K562 (cell line): ENCODE measurements at regions not wholly inside any gene's neighbourhood (a gene's known extent, or its start where the extent isn't known, plus 50 kb on each side); places are given as distances from the start of the nearest gene placed in this dataset.

Experiments
- EHMT2 ChIP-seq: fragments of 450-650 bp; IDR thresholded peaks from 2 replicates; pipeline ENCODE4 v1.6.1; 2018; ENCODE audit warnings: antibody characterized with exemption
- HEY1 ChIP-seq: fragments of 250-450 bp; sonication (Bioruptor Pico); IDR thresholded peaks from 2 replicates; pipeline ENCODE4 v1.5.0; 2020; ENCODE audit warnings: mild to moderate bottlenecking, moderate library complexity, borderline replicate concordance
- HLTF ChIP-seq: fragments of 450-650 bp; IDR thresholded peaks from 2 replicates; pipeline ENCODE4 v1.6.1; 2016
- HMGXB4 ChIP-seq: sonication (generic); formaldehyde crosslinking; IDR thresholded peaks from 2 replicates; pipeline ENCODE4 v1.8.1; 2023; ENCODE audit warnings: mild to moderate bottlenecking, missing genetic modification reagents
- HOXB6 ChIP-seq: fragments of 250-450 bp; sonication (Bioruptor Pico); IDR thresholded peaks from 2 replicates; pipeline ENCODE4 v1.5.1; 2022; ENCODE audit warnings: mild to moderate bottlenecking, borderline replicate concordance
- IRF9 ChIP-seq: fragments of 450-650 bp; IDR thresholded peaks from 2 replicates; pipeline ENCODE4 v1.6.1; 2016; ENCODE audit warnings: missing biosample characterization, missing genetic modification characterization
- MAFK ChIP-seq: IDR thresholded peaks from 2 replicates; pipeline ENCODE4 v1.6.1; 2011; ENCODE audit warnings: low read length, improper control_type of control experiment
- MYC ChIP-seq, 2 experiments: fragments of 250-450 bp in 1 of 2; sonication (Bioruptor Pico) in 1 of 2; IDR thresholded peaks; 2 replicates each; pipeline versions ENCODE4 v1.5.1 to v1.6.1; 2012 to 2021; ENCODE audit warnings: low read depth in 2 of 2, borderline replicate concordance in 1 of 2, improper control_type of control experiment in 1 of 2, low read length in 1 of 2, mild to moderate bottlenecking in 1 of 2, moderate library complexity in 1 of 2
- NRF1 ChIP-seq, 2 experiments: fragments of 450-650 bp; IDR thresholded peaks in 1 of 2; conservative IDR thresholded peaks in 1 of 2; 2 replicates each; pipeline ENCODE4 v1.6.1; 2014; ENCODE audit warnings: mild to moderate bottlenecking in 2 of 2
- PURB ChIP-seq: sonication (generic); formaldehyde crosslinking; IDR thresholded peaks from 2 replicates; pipeline ENCODE4 v1.9.0; 2021; ENCODE audit warnings: low read depth, mild to moderate bottlenecking, missing genetic modification reagents
- RHOXF2B ChIP-seq: fragments of 250-450 bp; sonication (Bioruptor Pico); conservative IDR thresholded peaks from 2 replicates; pipeline ENCODE4 v1.5.1; 2021
- SMAD3 ChIP-seq: fragments of 450-650 bp; formaldehyde crosslinking; conservative IDR thresholded peaks from 2 replicates; pipeline ENCODE4 v1.4.0; 2020; ENCODE audit warnings: mild to moderate bottlenecking
- STAG1 ChIP-seq: sonication (generic); formaldehyde crosslinking; IDR thresholded peaks from 2 replicates; pipeline ENCODE4 v1.5.0; 2020; ENCODE audit warnings: missing genetic modification reagents, borderline replicate concordance
- XRCC5 ChIP-seq: fragments of 200-400 bp; formaldehyde crosslinking; IDR thresholded peaks from 2 replicates; pipeline ENCODE4 v1.6.1; 2017; ENCODE audit warnings: low read depth, mild to moderate bottlenecking, low read length
- ZBED1 ChIP-seq: IDR thresholded peaks from 2 replicates; pipeline ENCODE4 v1.6.1; 2014
- ZBTB1 ChIP-seq: sonication (generic); formaldehyde crosslinking; IDR thresholded peaks from 2 replicates; pipeline ENCODE4 v1.8.1; 2023; ENCODE audit warnings: missing genetic modification reagents, low read depth, mild to moderate bottlenecking, borderline replicate concordance
- ZBTB33 ChIP-seq: sonication (generic); formaldehyde crosslinking; IDR thresholded peaks from 2 replicates; pipeline ENCODE4 v1.8.1; 2023; ENCODE audit warnings: mild to moderate bottlenecking, missing genetic modification reagents
- ZNF239 ChIP-seq: fragments of 250-450 bp; sonication (Bioruptor Pico); IDR thresholded peaks from 2 replicates; pipeline ENCODE4 v1.4.0; 2020; ENCODE audit warnings: mild to moderate bottlenecking
- ZNF445 ChIP-seq: fragments of 250-450 bp; sonication (Bioruptor Pico); IDR thresholded peaks from 2 replicates; pipeline ENCODE4 v1.4.0; 2020; ENCODE audit warnings: low read depth, mild to moderate bottlenecking, moderate library complexity
- ZNF639 ChIP-seq, 2 experiments: fragments of 200-800 bp in 1 of 2; sonication (Bioruptor generic) in 1 of 2; sonication (generic) in 1 of 2; formaldehyde crosslinking in 1 of 2; IDR thresholded peaks in 1 of 2; conservative IDR thresholded peaks in 1 of 2; 2 replicates each; pipeline versions ENCODE4 v1.5.0 to v1.6.1; 2016 to 2020; ENCODE audit warnings: missing compliant biosample characterization in 1 of 2, missing genetic modification characterization in 1 of 2, missing genetic modification reagents in 1 of 2
- TF ChIP-seq, protein P1 (sequence below): fragments of 450-650 bp; formaldehyde crosslinking; IDR thresholded peaks from 2 replicates; pipeline ENCODE4 v1.4.0; 2022; ENCODE audit warnings: mild to moderate bottlenecking, moderate library complexity
- TF ChIP-seq, protein P2 (sequence below): sonication (generic); formaldehyde crosslinking; IDR thresholded peaks from 2 replicates; pipeline ENCODE4 v1.9.0; 2022; ENCODE audit warnings: mild to moderate bottlenecking, missing genetic modification reagents

DNA sequence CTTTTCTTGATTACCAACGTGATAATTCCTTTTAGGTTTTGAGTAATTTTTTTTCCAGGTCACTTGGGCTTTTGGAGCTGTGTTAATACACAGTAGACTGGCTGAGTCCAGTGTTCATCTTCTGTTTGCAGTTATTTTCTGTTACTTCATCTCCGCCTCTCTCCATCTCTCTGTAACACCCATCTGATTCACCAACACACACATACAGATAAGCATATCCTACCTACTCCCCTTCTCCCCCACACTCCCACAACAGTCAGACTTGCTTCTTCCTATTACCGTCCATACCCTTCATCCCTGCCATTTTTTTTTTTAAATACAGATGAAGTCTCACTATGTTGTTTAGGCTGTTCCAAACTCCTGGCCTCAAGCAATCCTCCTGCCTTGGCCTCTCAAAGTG is 72.7 kb upstream of the MANSC4 start (continued):
- TF ChIP-seq ZBTB33 (CRISPR knock-in tag): no peak
- TF ChIP-seq, protein P1, sequence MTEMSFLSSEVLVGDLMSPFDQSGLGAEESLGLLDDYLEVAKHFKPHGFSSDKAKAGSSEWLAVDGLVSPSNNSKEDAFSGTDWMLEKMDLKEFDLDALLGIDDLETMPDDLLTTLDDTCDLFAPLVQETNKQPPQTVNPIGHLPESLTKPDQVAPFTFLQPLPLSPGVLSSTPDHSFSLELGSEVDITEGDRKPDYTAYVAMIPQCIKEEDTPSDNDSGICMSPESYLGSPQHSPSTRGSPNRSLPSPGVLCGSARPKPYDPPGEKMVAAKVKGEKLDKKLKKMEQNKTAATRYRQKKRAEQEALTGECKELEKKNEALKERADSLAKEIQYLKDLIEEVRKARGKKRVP (CRISPR knock-in tag): no peak
- 0 out of 2 replicates have a peak, but pooled peaks have one; percentile 17 for TF ChIP-seq HLTF
- TF ChIP-seq NRF1 (conservative IDR thresholded peaks at IDR 0.05 in 1 of 2, IDR thresholded peaks at IDR 0.05 in 1 of 2): no peak
- no peak for TF ChIP-seq ZNF239 (CRISPR knock-in tag)
- no peak for TF ChIP-seq ZNF445 (CRISPR knock-in tag)
- no peak for TF ChIP-seq STAG1 (CRISPR knock-in tag)
- no peak for TF ChIP-seq XRCC5
- TF ChIP-seq HMGXB4: no peak
- TF ChIP-seq SMAD3 (CRISPR knock-in tag): no peak
- TF ChIP-seq EHMT2: peak; percentile 88
- TF ChIP-seq MYC (IDR thresholded peaks at IDR 0.05; ENCODE audit: low read depth, low read length): no peak
- no peak for TF ChIP-seq MYC (CRISPR knock-in tag; IDR thresholded peaks at IDR 0.05; ENCODE audit: borderline replicate concordance, low read depth)
- TF ChIP-seq RHOXF2B: no peak
- no peak for TF ChIP-seq IRF9
- 0 out of 2 replicates have a peak, but pooled peaks have one; percentile 3 for TF ChIP-seq MAFK
- no peak for TF ChIP-seq HEY1 (CRISPR knock-in tag)
- TF ChIP-seq PURB (CRISPR knock-in tag): no peak
- 0 out of 4 replicates have a peak, but pooled peaks of 1 of the 2 experiments have one; percentile 21 for TF ChIP-seq ZNF639 (CRISPR knock-in tag; conservative IDR thresholded peaks at IDR 0.05 in 1 of 2, IDR thresholded peaks at IDR 0.05 in 1 of 2)
- TF ChIP-seq ZBED1: no peak
- no peak for TF ChIP-seq HOXB6 (CRISPR knock-in tag)
- TF ChIP-seq, protein P2, sequence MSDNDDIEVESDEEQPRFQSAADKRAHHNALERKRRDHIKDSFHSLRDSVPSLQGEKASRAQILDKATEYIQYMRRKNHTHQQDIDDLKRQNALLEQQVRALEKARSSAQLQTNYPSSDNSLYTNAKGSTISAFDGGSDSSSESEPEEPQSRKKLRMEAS (CRISPR knock-in tag): no peak
- TF ChIP-seq ZBTB1 (CRISPR knock-in tag): no peak
